ENCODE measurements at regions not wholly inside any gene's neighbourhood (a gene's known extent, or its start where the extent isn't known, plus 50 kb on each side); places are given as distances from the start of the nearest gene placed in this dataset.

DNA sequence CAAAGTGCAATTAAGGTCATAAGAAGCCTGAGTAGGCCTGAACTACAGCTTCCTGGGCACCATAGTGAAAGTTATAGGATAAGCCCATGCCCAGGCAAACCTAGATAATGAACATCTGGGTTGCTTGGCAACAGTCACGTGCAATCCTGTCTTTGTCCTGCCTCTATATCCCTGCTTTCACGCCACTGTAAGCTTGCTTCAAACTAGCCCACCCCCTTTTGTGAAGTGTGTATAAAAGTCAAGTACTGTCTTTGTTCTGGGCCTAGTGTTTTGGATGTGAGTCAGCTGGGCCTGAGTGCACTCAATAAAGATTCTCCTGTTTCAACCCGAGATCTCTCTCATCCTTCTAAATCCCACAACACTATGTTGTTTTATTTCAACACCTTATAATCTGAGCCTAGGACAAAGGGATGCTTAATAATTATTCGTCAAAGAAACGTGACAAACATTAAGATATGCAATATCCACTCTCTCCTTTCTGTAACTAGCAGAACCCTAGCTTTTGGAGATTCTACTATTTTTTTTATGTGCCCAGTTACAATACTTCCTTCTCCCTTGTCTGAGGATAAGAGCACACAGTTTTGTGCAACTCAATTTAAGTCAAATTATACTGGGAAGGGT is 927.8 kb downstream of the SUCLG1 start:
- TF ChIP-seq, protein P1, sequence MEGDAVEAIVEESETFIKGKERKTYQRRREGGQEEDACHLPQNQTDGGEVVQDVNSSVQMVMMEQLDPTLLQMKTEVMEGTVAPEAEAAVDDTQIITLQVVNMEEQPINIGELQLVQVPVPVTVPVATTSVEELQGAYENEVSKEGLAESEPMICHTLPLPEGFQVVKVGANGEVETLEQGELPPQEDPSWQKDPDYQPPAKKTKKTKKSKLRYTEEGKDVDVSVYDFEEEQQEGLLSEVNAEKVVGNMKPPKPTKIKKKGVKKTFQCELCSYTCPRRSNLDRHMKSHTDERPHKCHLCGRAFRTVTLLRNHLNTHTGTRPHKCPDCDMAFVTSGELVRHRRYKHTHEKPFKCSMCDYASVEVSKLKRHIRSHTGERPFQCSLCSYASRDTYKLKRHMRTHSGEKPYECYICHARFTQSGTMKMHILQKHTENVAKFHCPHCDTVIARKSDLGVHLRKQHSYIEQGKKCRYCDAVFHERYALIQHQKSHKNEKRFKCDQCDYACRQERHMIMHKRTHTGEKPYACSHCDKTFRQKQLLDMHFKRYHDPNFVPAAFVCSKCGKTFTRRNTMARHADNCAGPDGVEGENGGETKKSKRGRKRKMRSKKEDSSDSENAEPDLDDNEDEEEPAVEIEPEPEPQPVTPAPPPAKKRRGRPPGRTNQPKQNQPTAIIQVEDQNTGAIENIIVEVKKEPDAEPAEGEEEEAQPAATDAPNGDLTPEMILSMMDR (IDR thresholded peaks at IDR 0.05; ENCODE audit: extremely low read depth, insufficient read depth, missing control alignments) = no peak
- DNase-seq (ENCODE audit: low spot score) = no peak
- in situ Hi-C loops (cut with MboI; ENCODE audit: low pct_unique_long_range_greater_than_20kb, low sequenced_read_pairs, unreplicated experiment) = no loop called here

DNA sequence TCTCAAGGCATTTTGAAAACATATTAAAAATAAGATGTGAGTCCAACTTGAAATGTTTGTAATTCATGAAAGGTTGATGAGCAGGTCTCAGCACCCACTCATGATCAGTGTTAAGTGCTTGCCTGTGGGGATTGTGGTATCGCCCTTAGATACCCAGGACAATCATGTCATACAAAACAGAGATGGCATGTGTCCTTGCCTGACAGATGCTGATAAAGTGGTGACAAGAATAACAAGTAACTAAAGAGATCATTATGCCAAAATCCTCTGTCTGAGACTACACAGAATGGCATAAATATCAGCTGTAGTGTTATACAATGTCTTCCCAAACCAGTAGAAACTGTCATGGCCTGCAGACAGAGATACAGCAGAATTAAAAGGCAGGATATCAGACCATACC is 930.3 kb downstream of the SUCLG1 start:
- DNase-seq (ENCODE audit: low spot score) = no peak
- TF ChIP-seq, protein P1 (IDR thresholded peaks at IDR 0.05; ENCODE audit: extremely low read depth, insufficient read depth, missing control alignments) = no peak
- in situ Hi-C loops (cut with MboI; ENCODE audit: low pct_unique_long_range_greater_than_20kb, low sequenced_read_pairs, unreplicated experiment) = no loop called here

DNA sequence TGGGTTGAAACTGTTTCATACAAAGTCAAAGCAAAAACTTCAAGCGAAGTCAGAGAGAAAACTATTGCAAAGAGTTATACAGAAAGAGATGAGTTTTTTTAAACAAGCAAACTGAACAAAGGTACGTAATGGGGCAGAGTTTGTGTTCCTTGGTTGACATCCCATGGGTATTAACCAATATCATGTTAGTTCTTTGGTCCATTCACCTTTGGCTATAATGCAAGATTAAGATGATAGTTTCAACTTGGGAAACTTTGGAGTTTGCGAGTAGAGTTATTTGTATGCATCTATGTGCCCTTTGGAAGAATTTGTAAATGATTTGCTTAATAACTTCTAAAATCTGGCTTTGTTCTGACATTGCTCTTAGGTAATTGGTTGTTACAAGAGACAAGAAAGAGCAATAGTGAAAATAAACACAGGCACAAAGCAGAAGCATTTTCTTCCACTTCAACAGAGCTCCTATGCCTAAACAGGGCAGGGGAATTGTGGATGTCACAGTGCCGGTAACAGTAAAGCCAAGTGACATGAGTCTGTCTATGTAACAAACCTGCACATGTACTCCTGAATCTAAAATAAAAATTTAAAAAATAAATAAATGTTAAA is 936.1 kb downstream of the SUCLG1 start:
- in situ Hi-C loops (cut with MboI; ENCODE audit: low pct_unique_long_range_greater_than_20kb, low sequenced_read_pairs, unreplicated experiment) = no loop called here
- DNase-seq (ENCODE audit: low spot score) = no peak
- TF ChIP-seq, protein P1 (IDR thresholded peaks at IDR 0.05; ENCODE audit: extremely low read depth, insufficient read depth, missing control alignments) = no peak

DNA sequence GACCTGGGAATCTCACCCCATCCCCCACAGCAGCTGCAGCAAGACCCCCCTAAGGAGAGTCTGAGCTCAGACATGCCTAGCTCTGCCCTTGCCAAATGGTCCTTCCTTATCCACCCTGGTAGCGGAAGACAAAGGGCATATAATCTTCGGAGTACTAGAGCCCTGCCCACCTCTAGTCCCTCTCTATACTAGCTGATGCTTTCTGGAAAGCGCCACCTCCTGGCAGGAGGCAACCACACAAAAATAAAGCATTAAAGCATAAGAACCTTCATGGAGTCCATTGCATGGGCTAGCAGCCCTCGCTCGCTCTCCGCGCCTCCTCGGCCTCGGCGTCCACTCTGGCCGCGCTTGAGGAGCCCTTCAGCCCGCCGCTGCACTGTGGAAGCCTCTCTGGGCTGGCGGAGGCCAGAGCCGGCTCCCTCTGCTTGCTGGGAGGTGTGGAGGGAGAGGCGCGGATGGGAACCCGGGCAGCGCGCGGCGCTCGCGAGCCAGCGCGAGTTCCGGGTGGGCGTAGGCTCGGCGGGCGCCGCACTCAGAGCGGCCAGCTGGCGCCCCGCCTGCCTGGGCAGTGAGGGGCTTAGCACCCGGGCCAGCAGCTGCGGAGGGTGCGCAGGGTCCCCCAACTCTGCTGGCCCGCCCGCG is 941.2 kb downstream of the SUCLG1 start:
- DNase-seq (ENCODE audit: low spot score) = no peak
- TF ChIP-seq, protein P1 (IDR thresholded peaks at IDR 0.05; ENCODE audit: extremely low read depth, insufficient read depth, missing control alignments) = no peak
- in situ Hi-C loops (cut with MboI; ENCODE audit: low pct_unique_long_range_greater_than_20kb, low sequenced_read_pairs, unreplicated experiment) = no loop called here

DNA sequence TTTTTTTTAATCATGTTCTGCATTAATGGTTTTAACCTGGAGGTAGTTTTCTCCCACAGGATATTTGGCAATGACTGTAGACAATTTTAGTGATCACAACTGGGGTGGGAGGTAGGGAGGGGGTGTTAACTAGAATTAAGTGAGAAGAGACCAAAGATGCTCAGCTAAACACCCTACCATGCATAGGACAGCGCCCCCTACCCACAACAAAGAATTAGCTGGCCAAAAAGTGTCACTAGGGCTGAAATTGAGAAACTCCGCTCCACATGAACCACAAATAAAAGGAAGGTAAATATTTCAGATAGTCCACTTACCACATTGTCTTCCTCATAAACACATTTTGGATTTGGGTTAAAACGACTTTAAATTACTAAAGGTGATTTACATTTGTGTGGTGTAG is 942.6 kb downstream of the SUCLG1 start:
- DNase-seq (ENCODE audit: low spot score) = no peak
- TF ChIP-seq, protein P1 (IDR thresholded peaks at IDR 0.05; ENCODE audit: extremely low read depth, insufficient read depth, missing control alignments) = no peak
- in situ Hi-C loops (cut with MboI; ENCODE audit: low pct_unique_long_range_greater_than_20kb, low sequenced_read_pairs, unreplicated experiment) = no loop called here

DNA sequence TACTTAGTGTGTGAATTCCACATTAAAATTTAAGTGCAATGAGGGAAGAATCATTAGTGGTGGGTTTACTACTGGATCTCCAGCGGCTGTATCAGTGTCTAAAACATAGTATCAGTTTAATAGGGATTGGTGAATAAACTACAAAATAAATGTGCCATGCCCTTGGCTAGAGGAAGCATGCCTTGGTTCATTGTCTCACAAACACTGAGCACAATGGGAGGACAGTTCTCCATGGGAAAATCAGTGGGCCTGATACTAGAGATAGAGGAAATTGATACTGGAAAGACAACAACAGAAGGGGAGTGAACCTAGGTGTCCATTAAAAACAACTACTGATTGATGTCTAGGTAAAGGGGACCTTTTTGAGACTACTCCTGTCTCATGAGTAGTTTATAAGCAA is 971.6 kb downstream of the SUCLG1 start:
- DNase-seq (ENCODE audit: low spot score) = no peak
- in situ Hi-C loops (cut with MboI; ENCODE audit: low pct_unique_long_range_greater_than_20kb, low sequenced_read_pairs, unreplicated experiment) = no loop called here
- TF ChIP-seq, protein P1 (IDR thresholded peaks at IDR 0.05; ENCODE audit: extremely low read depth, insufficient read depth, missing control alignments) = no peak

Data from GM13977 (cell line).